IPS DF 19.7 (cell line): ENCODE measurements at regions not wholly inside any gene's neighbourhood (a gene's known extent, or its start where the extent isn't known, plus 50 kb on each side); places are given as distances from the start of the nearest gene placed in this dataset.
"Not testable (repeated sequence)": the region's sequence is repeated elsewhere in the genome, so short reads cannot be mapped to it uniquely, and the experiment has no call there.

Source experiments
- DNase-seq: peaks from one replicate; pipeline ENCODE4 v3.0.0-alpha.2; 2013; ENCODE audit warnings: low read depth, low spot score

GRCh38 chr12:127594351-127594970 lies 672.5 kb upstream of the TMEM132C start:
- peak; percentile 69 for DNase-seq

GRCh38 chr12:127595506-127595905 lies 671.5 kb upstream of the TMEM132C start:
- no peak for DNase-seq

DNA sequence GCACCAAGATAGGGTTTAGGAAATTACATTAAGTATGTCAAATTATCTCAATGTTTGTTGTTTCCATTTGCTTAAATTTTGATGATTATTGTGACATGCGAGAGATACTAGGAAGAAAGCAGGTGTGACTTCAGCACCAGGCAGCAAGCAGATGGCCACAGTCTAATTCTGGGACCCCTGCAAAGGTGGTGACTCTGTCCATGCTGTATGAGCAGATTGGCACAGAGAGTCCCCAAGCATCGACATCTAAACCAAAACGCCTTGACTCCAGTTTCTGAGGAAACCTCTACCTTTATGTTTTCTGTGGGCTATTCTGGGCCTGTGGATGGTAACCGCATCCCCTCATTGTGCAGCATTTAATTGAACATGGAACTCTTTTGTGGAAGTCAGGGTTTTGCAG lies 670.1 kb upstream of the TMEM132C start:
- DNase-seq, result no peak

GRCh38 chr12:127599436-127599835 lies 667.5 kb upstream of the TMEM132C start:
- no peak for DNase-seq

- DNase-seq, result no peak
These were observed 666.8 kb upstream of the TMEM132C start for GRCh38 chr12:127600211-127600610.

- no peak for DNase-seq
These were observed 660.4 kb upstream of the TMEM132C start for GRCh38 chr12:127606476-127607015.

GRCh38 chr12:127607146-127607725 lies 659.7 kb upstream of the TMEM132C start:
- DNase-seq, result no peak

DNA sequence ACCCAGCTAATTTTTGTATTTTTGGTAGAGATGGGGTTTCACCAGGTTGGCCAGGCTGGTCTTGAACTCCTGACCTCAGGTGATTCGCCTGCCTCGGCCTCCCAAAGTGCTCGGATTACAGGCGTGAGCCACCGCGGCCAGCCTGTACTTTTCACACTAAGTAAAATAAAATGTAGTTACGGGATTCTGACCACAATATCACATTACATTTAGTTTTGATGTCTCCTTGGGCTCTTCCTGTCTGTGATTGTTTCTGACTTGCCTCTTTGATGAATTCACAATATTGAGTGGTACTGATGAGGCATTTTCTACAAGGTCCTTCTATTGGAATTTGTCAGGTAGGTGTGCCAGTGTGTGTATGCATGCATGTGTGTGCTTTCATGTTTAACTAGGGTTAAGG lies 658.6 kb upstream of the TMEM132C start:
- DNase-seq, result not testable (repeated sequence)

DNA sequence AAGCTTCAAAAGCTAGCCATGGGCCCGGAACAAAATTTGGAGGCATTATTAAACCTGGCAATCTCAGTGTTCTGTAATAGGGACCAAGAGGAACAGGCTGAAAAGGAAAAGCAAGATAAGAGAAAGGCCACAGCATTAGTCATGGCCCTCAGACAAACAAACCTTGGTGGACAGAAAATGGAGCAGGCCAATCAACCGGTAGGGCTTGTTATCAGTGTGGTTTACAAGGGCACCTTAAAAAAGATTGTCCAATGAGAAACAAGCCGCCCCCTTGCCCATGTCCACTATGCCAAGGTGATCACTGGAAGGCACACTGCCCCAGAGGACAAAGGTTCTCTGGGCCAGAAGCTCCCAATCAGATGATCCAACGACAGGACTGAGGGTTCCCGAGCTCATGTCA lies 653.9 kb upstream of the TMEM132C start:
- DNase-seq, result no peak

GRCh38 chr12:127619869-127620734 lies 646.9 kb upstream of the TMEM132C start:
- no peak for DNase-seq

- no peak for DNase-seq
These were observed 646.1 kb upstream of the TMEM132C start for GRCh38 chr12:127620735-127621355.

DNA sequence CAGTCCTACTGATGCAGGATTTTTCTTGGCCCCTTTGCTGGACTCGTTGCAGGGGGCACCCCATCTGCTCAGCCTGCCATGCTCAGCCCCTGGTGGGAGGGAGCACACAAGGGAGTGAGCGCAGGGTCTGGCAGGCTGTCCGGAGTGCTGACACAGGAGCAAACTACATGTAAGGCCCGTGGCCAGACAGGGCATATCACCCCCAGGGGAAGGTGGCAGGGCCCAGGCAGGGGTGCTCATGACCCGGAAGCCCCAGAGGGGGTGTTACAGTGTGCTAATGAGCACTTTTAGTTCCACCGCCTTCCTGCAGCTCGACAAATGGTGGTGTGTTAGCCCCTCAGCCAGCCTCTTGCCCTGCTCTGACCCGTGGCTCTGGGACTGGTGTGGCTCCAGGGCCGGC lies 645.6 kb upstream of the TMEM132C start:
- DNase-seq, result no peak

DNA sequence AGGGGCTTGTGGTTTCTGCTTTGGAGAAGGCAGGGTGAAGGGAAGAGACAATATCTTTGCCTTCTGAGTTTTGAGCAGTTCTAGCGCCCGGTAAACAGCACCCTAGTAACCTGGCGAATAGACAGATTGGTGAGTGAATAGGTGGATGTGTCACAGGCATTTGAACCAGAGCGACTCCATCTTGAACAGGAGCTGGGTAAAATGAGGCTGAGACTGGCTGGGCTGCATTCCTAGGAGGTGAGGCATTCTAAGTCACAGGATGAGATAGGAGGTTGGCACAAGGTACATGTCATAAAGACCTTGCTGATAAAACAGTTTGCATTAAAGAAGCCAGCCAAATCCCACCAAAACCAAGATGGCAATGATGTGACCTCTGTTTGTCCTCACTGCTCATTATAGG lies 643.6 kb upstream of the TMEM132C start:
- no peak for DNase-seq

DNA sequence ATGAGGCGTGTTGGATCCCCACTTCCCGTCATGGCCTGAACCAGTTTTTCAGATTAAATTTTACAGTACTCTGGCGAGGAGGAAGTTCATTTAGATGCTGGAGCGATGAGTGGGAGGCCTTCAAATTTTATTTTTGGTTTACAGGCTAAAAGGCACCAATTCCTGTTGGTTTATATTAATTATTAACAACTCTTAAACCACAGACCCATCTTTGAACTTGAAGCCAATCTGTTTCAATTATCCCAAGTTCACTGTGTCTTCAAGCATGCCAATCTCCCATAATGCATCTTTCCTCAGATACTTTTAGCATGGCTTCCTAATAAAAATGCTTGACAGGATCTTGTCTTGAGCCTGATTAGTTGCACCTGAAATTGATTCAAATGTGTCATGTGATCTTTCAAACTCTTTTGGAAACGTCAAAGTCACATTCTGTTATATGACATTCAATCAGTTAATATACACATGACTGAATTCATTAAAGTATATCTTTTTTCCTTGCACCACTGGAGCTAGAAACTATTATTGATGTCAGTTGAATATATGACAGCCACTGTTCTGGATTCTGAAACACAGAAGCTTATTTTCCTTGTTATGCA lies 641.7 kb upstream of the TMEM132C start:
- no peak for DNase-seq

DNA sequence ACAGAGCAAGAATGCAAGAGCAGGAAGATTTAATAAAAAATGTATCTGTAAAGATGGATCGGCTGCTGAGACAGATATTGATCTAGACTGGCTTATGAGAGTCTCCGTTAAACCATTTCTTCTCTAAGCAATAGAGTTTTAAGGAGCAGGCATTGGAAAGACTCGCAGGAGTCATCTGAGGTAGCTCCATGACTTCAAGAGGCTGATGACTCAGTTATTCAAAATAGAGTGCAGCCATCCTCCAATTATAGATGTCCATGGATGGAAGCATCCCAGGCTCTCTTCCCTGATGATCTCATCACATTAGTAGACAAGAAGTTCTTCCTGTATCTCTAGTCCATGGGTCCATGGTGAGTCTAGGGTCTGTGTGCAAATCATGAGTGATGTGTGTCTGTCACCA lies 638.3 kb upstream of the TMEM132C start:
- no peak for DNase-seq

- no peak for DNase-seq
These were observed 637.7 kb upstream of the TMEM132C start for GRCh38 chr12:127629066-127629820.

- no peak for DNase-seq
These were observed 634.5 kb upstream of the TMEM132C start for GRCh38 chr12:127632461-127632860.

DNA sequence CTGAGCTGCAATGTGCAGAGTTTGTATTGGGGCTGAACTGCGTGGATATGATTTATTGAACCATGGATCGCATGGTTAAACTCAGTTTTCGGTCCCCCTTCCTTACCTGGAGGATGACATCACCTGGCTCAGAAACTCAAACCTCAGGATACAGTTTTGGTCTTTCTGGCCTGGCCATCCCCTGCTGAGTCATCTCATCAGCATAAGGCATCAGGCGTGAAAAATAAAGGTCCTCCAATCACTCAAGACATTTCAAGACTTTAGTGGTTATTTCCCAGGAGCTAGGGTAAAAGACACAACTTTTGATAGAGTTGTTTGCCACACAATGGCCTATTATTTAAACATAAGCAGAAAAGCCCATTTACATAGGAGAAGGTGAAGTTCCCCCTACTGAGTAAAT lies 631.1 kb upstream of the TMEM132C start:
- no peak for DNase-seq

GRCh38 chr12:127636882-127637281 lies 630.1 kb upstream of the TMEM132C start:
- DNase-seq, result no peak

DNA sequence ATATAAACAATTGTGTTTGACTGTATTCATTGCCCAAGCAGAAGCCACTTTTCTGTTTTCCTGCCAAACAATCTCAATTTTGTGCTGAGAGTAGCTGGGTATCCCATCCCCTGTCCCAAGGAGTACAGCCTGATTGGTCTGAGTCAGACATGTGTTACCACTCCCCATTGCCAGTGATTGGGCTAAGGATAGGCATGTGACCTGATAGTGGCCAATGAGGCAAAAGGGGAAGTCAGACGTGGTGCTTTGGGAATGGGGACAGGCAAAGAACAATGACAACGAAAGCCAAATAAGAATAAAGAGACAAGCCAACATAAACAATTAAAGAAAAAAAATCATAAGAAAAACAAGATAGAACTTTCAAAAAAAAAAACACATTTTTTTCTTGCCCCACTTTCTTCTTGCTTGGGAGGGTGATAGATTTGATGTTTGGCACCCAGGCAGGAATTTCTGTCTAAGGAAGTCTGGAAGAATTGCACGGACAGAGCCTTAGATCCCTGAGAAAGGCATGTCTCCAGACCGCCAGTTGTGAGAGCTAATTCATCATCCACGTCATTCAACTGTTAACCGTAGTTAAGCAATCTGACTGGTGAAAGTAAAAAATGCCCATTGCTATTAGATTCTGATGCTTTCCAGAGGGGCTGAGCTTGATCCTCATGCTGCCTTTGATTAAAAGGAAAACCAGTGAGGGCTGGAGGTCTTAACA lies 626.6 kb upstream of the TMEM132C start:
- no peak for DNase-seq
